GM23338 (cell line): ENCODE measurements at regions not wholly inside any gene's neighbourhood (a gene's known extent, or its start where the extent isn't known, plus 50 kb on each side); places are given as distances from the start of the nearest gene placed in this dataset.

Source experiments
- ATAC-seq: fragments of 200-7000 bp; cut with Tn5 transposase; 3 replicates; pipeline ENCODE4 v1.9.1; 2020
- DNase-seq: peaks from one replicate; pipeline ENCODE4 v3.0.0-alpha.2; 2015; ENCODE audit warnings: low spot score
- H2AFZ ChIP-seq: fragments of 200-600 bp; sonication (generic); 2 replicates; pipeline ENCODE4 v1.8.0; 2016; ENCODE audit warnings: antibody characterized with exemption, mild to moderate bottlenecking, moderate library complexity
- H3F3A ChIP-seq: fragments of 200-600 bp; sonication (generic); replicated peaks from 2 replicates; pipeline ENCODE4 v1.8.0; 2017; ENCODE audit warnings: antibody characterized with exemption, mixed run types, low read depth
- H3K27ac ChIP-seq: fragments of 200-600 bp; sonication (generic); 2 replicates; pipeline ENCODE4 v1.6.1; 2016; ENCODE audit warnings: low read depth
- H3K27me3 ChIP-seq: fragments of 200-600 bp; sonication (generic); 2 replicates; pipeline ENCODE4 v1.8.0; 2016; ENCODE audit warnings: mild to moderate bottlenecking, mixed run types, moderate library complexity; ENCODE audit not compliant: insufficient read depth
- H3K36me3 ChIP-seq: fragments of 200-600 bp; sonication (generic); 2 replicates; pipeline ENCODE4 v1.8.0; 2016; ENCODE audit warnings: mild to moderate bottlenecking; ENCODE audit not compliant: insufficient read depth
- H3K4me1 ChIP-seq: fragments of 200-600 bp; sonication (generic); 2 replicates; pipeline ENCODE4 v1.8.0; 2016; ENCODE audit warnings: mild to moderate bottlenecking, moderate library complexity; ENCODE audit not compliant: insufficient read depth
- H3K4me2 ChIP-seq: fragments of 200-600 bp; sonication (generic); 2 replicates; pipeline ENCODE4 v1.7.1; 2017; ENCODE audit warnings: mixed run types
- H3K4me3 ChIP-seq: fragments of 200-600 bp; sonication (generic); 2 replicates; pipeline ENCODE4 v1.6.1; 2016; ENCODE audit warnings: mixed run types
- H3K79me2 ChIP-seq: fragments of 200-600 bp; sonication (generic); replicated peaks from 2 replicates; pipeline ENCODE4 v1.8.0; 2017; ENCODE audit warnings: mild to moderate bottlenecking; ENCODE audit not compliant: insufficient read depth
- H3K9me2 ChIP-seq: fragments of 200-600 bp; sonication (generic); 2 replicates; pipeline ENCODE4 v1.8.0; 2017; ENCODE audit not compliant: insufficient read depth
- H4K20me1 ChIP-seq: fragments of 200-600 bp; sonication (generic); replicated peaks from 2 replicates; pipeline ENCODE4 v1.8.0; 2017; ENCODE audit warnings: mild to moderate bottlenecking; ENCODE audit not compliant: insufficient read depth
- H3K27ac Mint-ChIP-seq: 2 replicates; pipeline ENCODE4 v1.8.0; 2020; ENCODE audit warnings: inconsistent platforms, mild to moderate bottlenecking, moderate library complexity, mixed read lengths
- H3K27me3 Mint-ChIP-seq: 3 replicates; pipeline ENCODE4 v1.8.0; 2022; ENCODE audit warnings: low read depth, mild to moderate bottlenecking, moderate library complexity, mixed read lengths, inconsistent platforms; ENCODE audit not compliant: insufficient read depth, poor library complexity
- H3K36me3 Mint-ChIP-seq: 3 replicates; pipeline ENCODE4 v1.8.0; 2021; ENCODE audit warnings: low read depth, mild to moderate bottlenecking, inconsistent platforms, moderate library complexity, mixed read lengths
- H3K4me1 Mint-ChIP-seq: 3 replicates; pipeline ENCODE4 v1.8.0; 2020; ENCODE audit warnings: mild to moderate bottlenecking, inconsistent platforms, mixed read lengths
- H3K4me3 Mint-ChIP-seq: 3 replicates; pipeline ENCODE4 v1.8.0; 2021; ENCODE audit warnings: moderate library complexity, mild to moderate bottlenecking, inconsistent platforms, mixed read lengths
- H3K9me3 Mint-ChIP-seq: 3 replicates; pipeline ENCODE4 v1.8.0; 2020; ENCODE audit warnings: moderate library complexity, mild to moderate bottlenecking, inconsistent platforms, mixed read lengths
- CREB1 ChIP-seq: fragments of 250-450 bp; sonication (Bioruptor Pico); IDR thresholded peaks from 2 replicates; pipeline ENCODE4 v1.5.0; 2020; ENCODE audit warnings: low read depth, mild to moderate bottlenecking, moderate library complexity
- EZH2 ChIP-seq: fragments of 200-600 bp; sonication (generic); IDR thresholded peaks from one replicate; pipeline ENCODE4 v1.8.0; 2017; ENCODE audit warnings: antibody characterized with exemption, mild to moderate bottlenecking, low read depth; ENCODE audit not compliant: unreplicated experiment
- EZH2phosphoT487 ChIP-seq: fragments of 200-600 bp; sonication (generic); IDR thresholded peaks from one replicate; pipeline ENCODE4 v1.8.1; 2018; ENCODE audit warnings: antibody characterized with exemption; ENCODE audit not compliant: unreplicated experiment
- JUNB ChIP-seq: IDR thresholded peaks from one replicate; pipeline ENCODE4 v1.6.1; 2016; ENCODE audit warnings: antibody characterized with exemption; ENCODE audit not compliant: unreplicated experiment
- NANOG ChIP-seq: IDR thresholded peaks from 2 replicates; pipeline ENCODE4 v1.6.1; 2016; ENCODE audit warnings: antibody characterized with exemption, borderline replicate concordance
- POLR2AphosphoS5 ChIP-seq: IDR thresholded peaks from 2 replicates; pipeline ENCODE4 v1.6.1; 2016; ENCODE audit warnings: antibody characterized with exemption, low read depth
- STAT1 ChIP-seq: IDR thresholded peaks from one replicate; pipeline ENCODE4 v1.6.1; 2016; ENCODE audit warnings: antibody characterized with exemption; ENCODE audit not compliant: unreplicated experiment
- ZNF114 ChIP-seq: fragments of 250-450 bp; sonication (Bioruptor Pico); IDR thresholded peaks from 2 replicates; pipeline ENCODE4 v1.5.0; 2020; ENCODE audit warnings: mild to moderate bottlenecking, moderate library complexity
- ZNF331 ChIP-seq: fragments of 250-450 bp; sonication (Bioruptor Pico); IDR thresholded peaks from 2 replicates; pipeline ENCODE4 v1.5.0; 2020; ENCODE audit warnings: low read depth, mild to moderate bottlenecking, moderate library complexity
- TF ChIP-seq, protein P1 (sequence below): fragments of 250-450 bp; sonication (Bioruptor Pico); IDR thresholded peaks from 2 replicates; pipeline ENCODE4 v1.5.0; 2020; ENCODE audit warnings: mild to moderate bottlenecking, moderate library complexity
- TF ChIP-seq, protein P2 (sequence below): IDR thresholded peaks from one replicate; pipeline ENCODE4 v1.6.1; 2018; ENCODE audit warnings: antibody characterized with exemption; ENCODE audit not compliant: unreplicated experiment
- TF ChIP-seq, protein P3 (sequence below), 2 experiments: fragments of 200-600 bp in 1 of 2; sonication (generic) in 1 of 2; conservative IDR thresholded peaks; 2 replicates each; pipeline versions ENCODE4 v1.5.1 to v1.6.1; 2016 to 2017; ENCODE audit warnings: antibody characterized with exemption in 2 of 2, low read depth in 2 of 2, mild to moderate bottlenecking in 2 of 2, moderate library complexity in 1 of 2
- TF ChIP-seq, protein P4 (sequence below): IDR thresholded peaks from 2 replicates; pipeline ENCODE4 v1.6.1; 2016; ENCODE audit warnings: antibody characterized with exemption

DNA sequence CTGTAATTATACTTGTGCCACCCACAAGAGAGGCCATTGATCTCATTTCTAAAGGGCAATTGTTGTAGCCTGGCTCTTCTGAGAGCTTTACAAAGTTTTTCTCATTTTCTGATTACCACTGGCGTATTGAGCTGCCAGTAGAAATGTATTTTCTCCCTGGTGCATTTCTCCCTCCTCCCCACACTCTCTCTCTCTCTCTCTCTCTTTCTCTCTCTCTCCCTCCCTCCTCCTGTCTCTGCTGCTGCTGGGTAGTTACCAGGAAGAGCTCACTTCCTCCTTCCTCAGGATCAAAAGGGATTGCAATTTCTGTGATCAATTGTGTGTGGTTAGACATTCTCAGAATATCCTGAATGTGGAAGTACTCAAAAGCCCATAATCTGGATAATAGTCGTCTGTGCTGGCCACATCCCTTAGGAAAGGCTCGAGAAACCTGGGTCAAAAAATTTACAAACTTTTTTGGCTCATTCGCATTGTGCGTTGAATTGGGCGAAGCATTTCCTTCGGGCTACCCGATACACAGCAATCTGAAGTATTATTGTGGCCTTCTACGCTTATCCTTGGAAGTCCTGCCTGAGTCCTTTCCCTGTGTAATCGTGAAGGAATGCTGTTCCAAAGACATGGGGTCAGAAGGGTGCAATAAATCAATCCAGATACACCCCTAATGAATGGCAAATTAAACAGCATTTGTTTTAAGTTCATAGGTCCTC, 254.8 kb downstream of the MSRB3 start:
- no peaks in the 10 kb centered on the region for H3K36me3 Mint-ChIP-seq

More for the DNA sequence above, 254.8 kb downstream of the MSRB3 start:
- no peaks in the 10 kb centered on the region for H3K27me3 ChIP-seq
- no peaks in the 10 kb centered on the region for H4K20me1 ChIP-seq
- TF ChIP-seq POLR2AphosphoS5 (no peak), ZNF331 (CRISPR knock-in tag) (no peak), JUNB (no peak), STAT1 (no peak), CREB1 (no peak), NANOG (no peak), EZH2phosphoT487 (no peak), EZH2 (no peak), ZNF114 (no peak)
- TF ChIP-seq, protein P1, sequence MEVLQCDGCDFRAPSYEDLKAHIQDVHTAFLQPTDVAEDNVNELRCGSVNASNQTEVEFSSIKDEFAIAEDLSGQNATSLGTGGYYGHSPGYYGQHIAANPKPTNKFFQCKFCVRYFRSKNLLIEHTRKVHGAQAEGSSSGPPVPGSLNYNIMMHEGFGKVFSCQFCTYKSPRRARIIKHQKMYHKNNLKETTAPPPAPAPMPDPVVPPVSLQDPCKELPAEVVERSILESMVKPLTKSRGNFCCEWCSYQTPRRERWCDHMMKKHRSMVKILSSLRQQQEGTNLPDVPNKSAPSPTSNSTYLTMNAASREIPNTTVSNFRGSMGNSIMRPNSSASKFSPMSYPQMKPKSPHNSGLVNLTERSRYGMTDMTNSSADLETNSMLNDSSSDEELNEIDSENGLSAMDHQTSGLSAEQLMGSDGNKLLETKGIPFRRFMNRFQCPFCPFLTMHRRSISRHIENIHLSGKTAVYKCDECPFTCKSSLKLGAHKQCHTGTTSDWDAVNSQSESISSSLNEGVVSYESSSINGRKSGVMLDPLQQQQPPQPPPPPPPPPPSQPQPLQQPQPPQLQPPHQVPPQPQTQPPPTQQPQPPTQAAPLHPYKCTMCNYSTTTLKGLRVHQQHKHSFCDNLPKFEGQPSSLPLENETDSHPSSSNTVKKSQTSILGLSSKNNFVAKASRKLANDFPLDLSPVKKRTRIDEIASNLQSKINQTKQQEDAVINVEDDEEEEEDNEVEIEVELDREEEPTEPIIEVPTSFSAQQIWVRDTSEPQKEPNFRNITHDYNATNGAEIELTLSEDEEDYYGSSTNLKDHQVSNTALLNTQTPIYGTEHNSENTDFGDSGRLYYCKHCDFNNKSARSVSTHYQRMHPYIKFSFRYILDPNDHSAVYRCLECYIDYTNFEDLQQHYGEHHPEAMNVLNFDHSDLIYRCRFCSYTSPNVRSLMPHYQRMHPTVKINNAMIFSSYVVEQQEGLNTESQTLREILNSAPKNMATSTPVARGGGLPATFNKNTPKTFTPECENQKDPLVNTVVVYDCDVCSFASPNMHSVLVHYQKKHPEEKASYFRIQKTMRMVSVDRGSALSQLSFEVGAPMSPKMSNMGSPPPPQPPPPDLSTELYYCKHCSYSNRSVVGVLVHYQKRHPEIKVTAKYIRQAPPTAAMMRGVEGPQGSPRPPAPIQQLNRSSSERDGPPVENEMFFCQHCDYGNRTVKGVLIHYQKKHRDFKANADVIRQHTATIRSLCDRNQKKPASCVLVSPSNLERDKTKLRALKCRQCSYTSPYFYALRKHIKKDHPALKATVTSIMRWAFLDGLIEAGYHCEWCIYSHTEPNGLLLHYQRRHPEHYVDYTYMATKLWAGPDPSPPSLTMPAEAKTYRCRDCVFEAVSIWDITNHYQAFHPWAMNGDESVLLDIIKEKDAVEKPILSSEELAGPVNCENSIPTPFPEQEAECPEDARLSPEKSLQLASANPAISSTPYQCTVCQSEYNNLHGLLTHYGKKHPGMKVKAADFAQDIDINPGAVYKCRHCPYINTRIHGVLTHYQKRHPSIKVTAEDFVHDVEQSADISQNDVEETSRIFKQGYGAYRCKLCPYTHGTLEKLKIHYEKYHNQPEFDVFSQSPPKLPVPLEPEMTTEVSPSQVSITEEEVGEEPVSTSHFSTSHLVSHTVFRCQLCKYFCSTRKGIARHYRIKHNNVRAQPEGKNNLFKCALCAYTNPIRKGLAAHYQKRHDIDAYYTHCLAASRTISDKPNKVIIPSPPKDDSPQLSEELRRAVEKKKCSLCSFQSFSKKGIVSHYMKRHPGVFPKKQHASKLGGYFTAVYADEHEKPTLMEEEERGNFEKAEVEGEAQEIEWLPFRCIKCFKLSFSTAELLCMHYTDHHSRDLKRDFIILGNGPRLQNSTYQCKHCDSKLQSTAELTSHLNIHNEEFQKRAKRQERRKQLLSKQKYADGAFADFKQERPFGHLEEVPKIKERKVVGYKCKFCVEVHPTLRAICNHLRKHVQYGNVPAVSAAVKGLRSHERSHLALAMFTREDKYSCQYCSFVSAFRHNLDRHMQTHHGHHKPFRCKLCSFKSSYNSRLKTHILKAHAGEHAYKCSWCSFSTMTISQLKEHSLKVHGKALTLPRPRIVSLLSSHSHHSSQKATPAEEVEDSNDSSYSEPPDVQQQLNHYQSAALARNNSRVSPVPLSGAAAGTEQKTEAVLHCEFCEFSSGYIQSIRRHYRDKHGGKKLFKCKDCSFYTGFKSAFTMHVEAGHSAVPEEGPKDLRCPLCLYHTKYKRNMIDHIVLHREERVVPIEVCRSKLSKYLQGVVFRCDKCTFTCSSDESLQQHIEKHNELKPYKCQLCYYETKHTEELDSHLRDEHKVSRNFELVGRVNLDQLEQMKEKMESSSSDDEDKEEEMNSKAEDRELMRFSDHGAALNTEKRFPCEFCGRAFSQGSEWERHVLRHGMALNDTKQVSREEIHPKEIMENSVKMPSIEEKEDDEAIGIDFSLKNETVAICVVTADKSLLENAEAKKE (CRISPR knock-in tag) = no peak
- TF ChIP-seq, protein P2, sequence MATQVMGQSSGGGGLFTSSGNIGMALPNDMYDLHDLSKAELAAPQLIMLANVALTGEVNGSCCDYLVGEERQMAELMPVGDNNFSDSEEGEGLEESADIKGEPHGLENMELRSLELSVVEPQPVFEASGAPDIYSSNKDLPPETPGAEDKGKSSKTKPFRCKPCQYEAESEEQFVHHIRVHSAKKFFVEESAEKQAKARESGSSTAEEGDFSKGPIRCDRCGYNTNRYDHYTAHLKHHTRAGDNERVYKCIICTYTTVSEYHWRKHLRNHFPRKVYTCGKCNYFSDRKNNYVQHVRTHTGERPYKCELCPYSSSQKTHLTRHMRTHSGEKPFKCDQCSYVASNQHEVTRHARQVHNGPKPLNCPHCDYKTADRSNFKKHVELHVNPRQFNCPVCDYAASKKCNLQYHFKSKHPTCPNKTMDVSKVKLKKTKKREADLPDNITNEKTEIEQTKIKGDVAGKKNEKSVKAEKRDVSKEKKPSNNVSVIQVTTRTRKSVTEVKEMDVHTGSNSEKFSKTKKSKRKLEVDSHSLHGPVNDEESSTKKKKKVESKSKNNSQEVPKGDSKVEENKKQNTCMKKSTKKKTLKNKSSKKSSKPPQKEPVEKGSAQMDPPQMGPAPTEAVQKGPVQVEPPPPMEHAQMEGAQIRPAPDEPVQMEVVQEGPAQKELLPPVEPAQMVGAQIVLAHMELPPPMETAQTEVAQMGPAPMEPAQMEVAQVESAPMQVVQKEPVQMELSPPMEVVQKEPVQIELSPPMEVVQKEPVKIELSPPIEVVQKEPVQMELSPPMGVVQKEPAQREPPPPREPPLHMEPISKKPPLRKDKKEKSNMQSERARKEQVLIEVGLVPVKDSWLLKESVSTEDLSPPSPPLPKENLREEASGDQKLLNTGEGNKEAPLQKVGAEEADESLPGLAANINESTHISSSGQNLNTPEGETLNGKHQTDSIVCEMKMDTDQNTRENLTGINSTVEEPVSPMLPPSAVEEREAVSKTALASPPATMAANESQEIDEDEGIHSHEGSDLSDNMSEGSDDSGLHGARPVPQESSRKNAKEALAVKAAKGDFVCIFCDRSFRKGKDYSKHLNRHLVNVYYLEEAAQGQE = no peak
- TF ChIP-seq, protein P3, sequence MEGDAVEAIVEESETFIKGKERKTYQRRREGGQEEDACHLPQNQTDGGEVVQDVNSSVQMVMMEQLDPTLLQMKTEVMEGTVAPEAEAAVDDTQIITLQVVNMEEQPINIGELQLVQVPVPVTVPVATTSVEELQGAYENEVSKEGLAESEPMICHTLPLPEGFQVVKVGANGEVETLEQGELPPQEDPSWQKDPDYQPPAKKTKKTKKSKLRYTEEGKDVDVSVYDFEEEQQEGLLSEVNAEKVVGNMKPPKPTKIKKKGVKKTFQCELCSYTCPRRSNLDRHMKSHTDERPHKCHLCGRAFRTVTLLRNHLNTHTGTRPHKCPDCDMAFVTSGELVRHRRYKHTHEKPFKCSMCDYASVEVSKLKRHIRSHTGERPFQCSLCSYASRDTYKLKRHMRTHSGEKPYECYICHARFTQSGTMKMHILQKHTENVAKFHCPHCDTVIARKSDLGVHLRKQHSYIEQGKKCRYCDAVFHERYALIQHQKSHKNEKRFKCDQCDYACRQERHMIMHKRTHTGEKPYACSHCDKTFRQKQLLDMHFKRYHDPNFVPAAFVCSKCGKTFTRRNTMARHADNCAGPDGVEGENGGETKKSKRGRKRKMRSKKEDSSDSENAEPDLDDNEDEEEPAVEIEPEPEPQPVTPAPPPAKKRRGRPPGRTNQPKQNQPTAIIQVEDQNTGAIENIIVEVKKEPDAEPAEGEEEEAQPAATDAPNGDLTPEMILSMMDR (conservative IDR thresholded peaks at IDR 0.05; ENCODE audit: low read depth in 2 of 2) = no peak
- TF ChIP-seq, protein P4, sequence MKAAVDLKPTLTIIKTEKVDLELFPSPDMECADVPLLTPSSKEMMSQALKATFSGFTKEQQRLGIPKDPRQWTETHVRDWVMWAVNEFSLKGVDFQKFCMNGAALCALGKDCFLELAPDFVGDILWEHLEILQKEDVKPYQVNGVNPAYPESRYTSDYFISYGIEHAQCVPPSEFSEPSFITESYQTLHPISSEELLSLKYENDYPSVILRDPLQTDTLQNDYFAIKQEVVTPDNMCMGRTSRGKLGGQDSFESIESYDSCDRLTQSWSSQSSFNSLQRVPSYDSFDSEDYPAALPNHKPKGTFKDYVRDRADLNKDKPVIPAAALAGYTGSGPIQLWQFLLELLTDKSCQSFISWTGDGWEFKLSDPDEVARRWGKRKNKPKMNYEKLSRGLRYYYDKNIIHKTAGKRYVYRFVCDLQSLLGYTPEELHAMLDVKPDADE = no peak
- Mint-ChIP-seq H3K4me3 (no peak overlapping the region), H3K27me3 (peaks cover 8% of the 10 kb centered on the region), H3K4me1 (peaks cover 16% of the 10 kb centered on the region), H3K9me3 (no peaks in the 10 kb centered on the region), H3K27ac (no peak overlapping the region)
- H3K36me3 ChIP-seq = no peaks in the 10 kb centered on the region
- no peak overlapping the region for H3K27ac ChIP-seq
- no peaks in the 10 kb centered on the region for H3K79me2 ChIP-seq
- DNase-seq = no peak
- H3F3A ChIP-seq = no peaks in the 10 kb centered on the region
- H3K4me3 ChIP-seq = no peak overlapping the region
- peaks cover 9% of the 10 kb centered on the region for H3K9me2 ChIP-seq
- no peak overlapping the region for H3K4me2 ChIP-seq
- peak overlapping the region; percentile 20; the same call in 1 of the 2 replicates for H2AFZ ChIP-seq
- peaks cover 7% of the 10 kb centered on the region for H3K4me1 ChIP-seq
- ATAC-seq = no peak; the same call in 2 of the 3 replicates
